ENCODE measurements at regions not wholly inside any gene's neighbourhood (a gene's known extent, or its start where the extent isn't known, plus 50 kb on each side); places are given as distances from the start of the nearest gene placed in this dataset.
A peak's percentile ranks its signal among the peaks of the same experiment; 100 is the strongest.

GRCh38 chr4:28759064-28759463 is 1898.4 kb downstream of the STIM2 start (continued):
- TF ChIP-seq ATOH8 (CRISPR knock-in tag; IDR thresholded peaks at IDR 0.05; ENCODE audit: low read depth) (no peak), SREBF2 (IDR thresholded peaks at IDR 0.05) (no peak), TFCP2L1 (CRISPR knock-in tag; IDR thresholded peaks at IDR 0.05) (no peak), CHD4 (IDR thresholded peaks at IDR 0.05; ENCODE audit: borderline replicate concordance) (no peak), ELK1 (IDR thresholded peaks at IDR 0.05; ENCODE audit: low read depth, low read length) (no peak)

- POLR2A ChIA-PET: no interaction called here
- Histone ChIP-seq H3K4me3 (no peak overlapping the region), H3K9me3 (no peaks in the 10 kb centered on the region), H3K4me2 (no peak overlapping the region), H3K27ac (no peak overlapping the region), H3K4me1 (no peaks in the 10 kb centered on the region)
- CTCF ChIA-PET: no interaction called here
- TF ChIP-seq NFE2L2 (conservative IDR thresholded peaks at IDR 0.05; ENCODE audit: low read length) (peak; percentile 54), RARB (CRISPR knock-in tag; IDR thresholded peaks at IDR 0.05) (no peak), EHMT2 (IDR thresholded peaks at IDR 0.05; ENCODE audit: low read depth) (no peak), MAFK (IDR thresholded peaks at IDR 0.05; ENCODE audit: partially characterized antibody) (no peak), HES2 (IDR thresholded peaks at IDR 0.05) (no peak)
- ATAC-seq (no peak), DNase-seq (ENCODE audit: low read depth in 1 of 2, low spot score in 1 of 2) (no peak), FAIRE-seq (no peak)
- WGBS (ENCODE audit: missing lambda C conversion rate): 70% methylated on average over 6 of the region's 6 CpGs
These were observed 1899.4 kb downstream of the STIM2 start for GRCh38 chr4:28760003-28760402.

GRCh38 chr4:28772066-28772465 is 1911.4 kb downstream of the STIM2 start:
- POLR2A ChIA-PET: no interaction called here
- 68% methylated on average over 1 of the region's 1 CpG for WGBS (ENCODE audit: missing lambda C conversion rate)
- CTCF ChIA-PET: no interaction called here
- Histone ChIP-seq H3K9me3 (no peaks in the 10 kb centered on the region), H3K27ac (no peak overlapping the region), H3K4me1 (no peaks in the 10 kb centered on the region), H3K4me2 (no peak overlapping the region), H3K4me3 (no peak overlapping the region)
- TF ChIP-seq HMGXB4 (CRISPR knock-in tag; IDR thresholded peaks at IDR 0.05; ENCODE audit: borderline replicate concordance) (no peak), REST (IDR thresholded peaks at IDR 0.05) (no peak), BCL3 (IDR thresholded peaks at IDR 0.05) (no peak), GATA3 (IDR thresholded peaks at IDR 0.05; ENCODE audit: borderline replicate concordance) (no peak), RFX5 (IDR thresholded peaks at IDR 0.05) (no peak), MAX (IDR thresholded peaks at IDR 0.05) (no peak), ZSCAN20 (CRISPR knock-in tag; IDR thresholded peaks at IDR 0.05) (no peak), PBX3 (IDR thresholded peaks at IDR 0.05) (no peak), TFCP2L1 (CRISPR knock-in tag; IDR thresholded peaks at IDR 0.05) (no peak), POLR2A (IDR thresholded peaks at IDR 0.05; ENCODE audit: low read length) (no peak)
- FAIRE-seq (no peak), ATAC-seq (no peak), DNase-seq (ENCODE audit: low read depth in 1 of 2, low spot score in 1 of 2) (no peak)
